ENCODE measurements at regions not wholly inside any gene's neighbourhood (a gene's known extent, or its start where the extent isn't known, plus 50 kb on each side); places are given as distances from the start of the nearest gene placed in this dataset.

GRCh38 chr15:70498096-70498626 lies 265.2 kb downstream of the UACA start:
- ATAC-seq: no peak
- in situ Hi-C loops (cut with MboI): no loop called here
- no TSS peak for BruUV-seq (replicated peaks)
- 92% methylated on average over 12 of the region's 12 CpGs for WGBS (ENCODE audit: insufficient coverage, insufficient replicate concordance, low lambda C conversion rate, missing lambda C conversion rate)
- H3K4me3 ChIP-seq: no peak overlapping the region
- H3K4me1 ChIP-seq (ENCODE audit: control insufficient read depth, insufficient read depth, low read length): peaks cover 23% of the 10 kb centered on the region
- H3K27me3 ChIP-seq (replicated peaks in 1 of 2; ENCODE audit: control insufficient read depth in 2 of 2, insufficient read depth in 2 of 2, low read length in 1 of 2): no peaks in the 10 kb centered on the region
- H4K20me1 ChIP-seq (ENCODE audit: control insufficient read depth, insufficient read depth): no peaks in the 10 kb centered on the region
- POLR2A ChIA-PET: no interaction called here
- no peaks in the 10 kb centered on the region for H3K79me2 ChIP-seq (ENCODE audit: control insufficient read depth, insufficient read depth, low read length)
- SMC1A ChIA-PET (ENCODE audit: uncharacterized antibody, unreplicated experiment): no interaction called here
- RAD21 ChIA-PET (ENCODE audit: unreplicated experiment): no interaction called here
- FAIRE-seq: no peak
- no peaks in the 10 kb centered on the region for H3K36me3 ChIP-seq (ENCODE audit: control insufficient read depth in 2 of 2, insufficient read depth in 2 of 2, low read length in 1 of 2)
- no peak for TF ChIP-seq KDM1A (IDR thresholded peaks at IDR 0.05; ENCODE audit: borderline replicate concordance)
- TF ChIP-seq, protein P1, sequence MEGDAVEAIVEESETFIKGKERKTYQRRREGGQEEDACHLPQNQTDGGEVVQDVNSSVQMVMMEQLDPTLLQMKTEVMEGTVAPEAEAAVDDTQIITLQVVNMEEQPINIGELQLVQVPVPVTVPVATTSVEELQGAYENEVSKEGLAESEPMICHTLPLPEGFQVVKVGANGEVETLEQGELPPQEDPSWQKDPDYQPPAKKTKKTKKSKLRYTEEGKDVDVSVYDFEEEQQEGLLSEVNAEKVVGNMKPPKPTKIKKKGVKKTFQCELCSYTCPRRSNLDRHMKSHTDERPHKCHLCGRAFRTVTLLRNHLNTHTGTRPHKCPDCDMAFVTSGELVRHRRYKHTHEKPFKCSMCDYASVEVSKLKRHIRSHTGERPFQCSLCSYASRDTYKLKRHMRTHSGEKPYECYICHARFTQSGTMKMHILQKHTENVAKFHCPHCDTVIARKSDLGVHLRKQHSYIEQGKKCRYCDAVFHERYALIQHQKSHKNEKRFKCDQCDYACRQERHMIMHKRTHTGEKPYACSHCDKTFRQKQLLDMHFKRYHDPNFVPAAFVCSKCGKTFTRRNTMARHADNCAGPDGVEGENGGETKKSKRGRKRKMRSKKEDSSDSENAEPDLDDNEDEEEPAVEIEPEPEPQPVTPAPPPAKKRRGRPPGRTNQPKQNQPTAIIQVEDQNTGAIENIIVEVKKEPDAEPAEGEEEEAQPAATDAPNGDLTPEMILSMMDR (IDR thresholded peaks at IDR 0.05 in 2 of 3, conservative IDR thresholded peaks at IDR 0.05 in 1 of 3; ENCODE audit: control insufficient read depth in 2 of 3, extremely low read depth in 1 of 3, insufficient read depth in 1 of 3, low read depth in 3 of 3, low read length in 3 of 3): no peak
- TF ChIP-seq RCOR1 (conservative IDR thresholded peaks at IDR 0.05; ENCODE audit: low read depth, low read length): no peak
- TF ChIP-seq ZBTB33 (IDR thresholded peaks at IDR 0.05): no peak
- H3K9ac ChIP-seq (ENCODE audit: control insufficient read depth, insufficient read depth, low read length): no peak overlapping the region
- H3K27ac ChIP-seq (ENCODE audit: control insufficient read depth, insufficient read depth): no peak overlapping the region
- H3K4me2 ChIP-seq (ENCODE audit: control insufficient read depth, insufficient read depth): no peak overlapping the region
- intact Hi-C loops (cut with micrococcal nuclease; ENCODE audit: unreplicated experiment): no loop called here
- CTCF ChIA-PET: interaction anchor here (0.8 to 2.6 kb wide), 2 partner anchors 10 to 31 kb away, joined by 3 to 16 read pairs; no protein-coding TSS in a partner anchor
- no peak overlapping the region for H2AFZ ChIP-seq (ENCODE audit: control insufficient read depth, low read depth, low read length)
- DNase-seq (ENCODE audit: low read depth, low spot score): no peak
- H3K9me3 ChIP-seq (replicated peaks; ENCODE audit: control insufficient read depth, insufficient read depth, low read length): no peaks in the 10 kb centered on the region
